SIG-M5 treated with dmso at 0.1 percent for 504 hours (cell line): ENCODE measurements at regions not wholly inside any gene's neighbourhood (a gene's known extent, or its start where the extent isn't known, plus 50 kb on each side); places are given as distances from the start of the nearest gene placed in this dataset.
"Not testable (repeated sequence)": the region's sequence is repeated elsewhere in the genome, so short reads cannot be mapped to it uniquely, and the experiment has no call there.

Source experiments
- DNase-seq: peaks from one replicate; lab custom pipeline; 2025; ENCODE audit not compliant: unreplicated experiment; lab: John Stamatoyannopoulos, UW

GRCh38 chr13:89432997-89433396 lies 1761.8 kb downstream of the SLITRK5 start:
- no peak for DNase-seq

GRCh38 chr13:89434624-89435023 lies 1763.5 kb downstream of the SLITRK5 start:
- not testable (repeated sequence) for DNase-seq

GRCh38 chr13:89454681-89455080 lies 1783.5 kb downstream of the SLITRK5 start:
- DNase-seq: no peak

- no peak for DNase-seq
These were observed 1784.1 kb downstream of the SLITRK5 start for GRCh38 chr13:89455225-89455624.

GRCh38 chr13:89455741-89456140 lies 1784.6 kb downstream of the SLITRK5 start:
- DNase-seq: no peak

GRCh38 chr13:89457977-89458376 lies 1786.8 kb downstream of the SLITRK5 start:
- no peak for DNase-seq

- no peak for DNase-seq
These were observed 1787.3 kb downstream of the SLITRK5 start for GRCh38 chr13:89458456-89458855.

GRCh38 chr13:89460895-89461294 lies 1789.7 kb downstream of the SLITRK5 start:
- not testable (repeated sequence) for DNase-seq

- no peak for DNase-seq
These were observed 1794.2 kb downstream of the SLITRK5 start for GRCh38 chr13:89465366-89465765.

- no peak for DNase-seq
These were observed 1796.9 kb downstream of the SLITRK5 start for GRCh38 chr13:89468081-89468480.

- no peak for DNase-seq
These were observed 1799.7 kb downstream of the SLITRK5 start for GRCh38 chr13:89470901-89471300.

- no peak for DNase-seq
These were observed 1803.3 kb downstream of the SLITRK5 start for GRCh38 chr13:89474432-89474831.

- DNase-seq: no peak
These were observed 1814.9 kb downstream of the SLITRK5 start for GRCh38 chr13:89486065-89486464.

GRCh38 chr13:89486709-89487108 lies 1815.5 kb downstream of the SLITRK5 start:
- no peak for DNase-seq

- no peak for DNase-seq
These were observed 1819.5 kb downstream of the SLITRK5 start for GRCh38 chr13:89490661-89491060.

GRCh38 chr13:89496478-89496877 lies 1825.3 kb downstream of the SLITRK5 start:
- DNase-seq: no peak

GRCh38 chr13:89497658-89498057 lies 1826.5 kb downstream of the SLITRK5 start:
- no peak for DNase-seq

GRCh38 chr13:89502286-89502685 lies 1831.1 kb downstream of the SLITRK5 start:
- no peak for DNase-seq

GRCh38 chr13:89514534-89515312 lies 1832.8 kb upstream of the MIR17HG start:
- DNase-seq: no peak

GRCh38 chr13:89515948-89516347 lies 1831.5 kb upstream of the MIR17HG start:
- DNase-seq: no peak

- DNase-seq: no peak
These were observed 1829.0 kb upstream of the MIR17HG start for GRCh38 chr13:89518289-89519077.

- no peak for DNase-seq
These were observed 1827.0 kb upstream of the MIR17HG start for GRCh38 chr13:89520468-89520867.
